ENCODE measurements at regions not wholly inside any gene's neighbourhood (a gene's known extent, or its start where the extent isn't known, plus 50 kb on each side); places are given as distances from the start of the nearest gene placed in this dataset.

GRCh38 chr1:118338936-118339335, 153.9 kb upstream of the SPAG17 start:
- Histone ChIP-seq H3K27ac (ENCODE audit: insufficient read depth in 1 of 2, low read depth in 1 of 2, low read length in 2 of 2, poor library complexity in 1 of 2, severe bottlenecking in 2 of 2) (no peak overlapping the region), H3K36me3 (ENCODE audit: control insufficient read depth in 4 of 4, insufficient read depth in 4 of 4, low read length in 3 of 4) (no peaks in the 10 kb centered on the region), H3K27me3 (replicated peaks in 2 of 5; ENCODE audit: control insufficient read depth in 4 of 5, insufficient read depth in 5 of 5, low read length in 4 of 5) (no peaks in the 10 kb centered on the region), H3K4me1 (ENCODE audit: control extremely low read depth in 1 of 4, control insufficient read depth in 4 of 4, insufficient read depth in 4 of 4, low read length in 3 of 4) (no peaks in the 10 kb centered on the region), H3K9me3 (ENCODE audit: control extremely low read depth in 1 of 5, control insufficient read depth in 4 of 5, insufficient read depth in 2 of 5, low read depth in 1 of 5, low read length in 4 of 5) (no peaks in the 10 kb centered on the region), H3K4me3 (ENCODE audit: control insufficient read depth in 1 of 7, extremely low read depth in 1 of 7, insufficient read depth in 4 of 7, low read depth in 2 of 7, low read length in 6 of 7) (no peak overlapping the region)
- POLR2A ChIA-PET: no interaction called here
- CTCF ChIA-PET: no interaction called here
- DNase-seq: no peak
- WGBS (ENCODE audit: insufficient coverage): 90% methylated on average over 3 of the region's 3 CpGs

GRCh38 chr1:118337346-118337745, 152.3 kb upstream of the SPAG17 start:
- Histone ChIP-seq H3K27me3 (replicated peaks in 2 of 5; ENCODE audit: control insufficient read depth in 4 of 5, insufficient read depth in 5 of 5, low read length in 4 of 5) (no peaks in the 10 kb centered on the region), H3K36me3 (ENCODE audit: control insufficient read depth in 4 of 4, insufficient read depth in 4 of 4, low read length in 3 of 4) (no peaks in the 10 kb centered on the region), H3K9me3 (ENCODE audit: control extremely low read depth in 1 of 5, control insufficient read depth in 4 of 5, insufficient read depth in 2 of 5, low read depth in 1 of 5, low read length in 4 of 5) (no peaks in the 10 kb centered on the region), H3K4me3 (ENCODE audit: control insufficient read depth in 1 of 7, extremely low read depth in 1 of 7, insufficient read depth in 4 of 7, low read depth in 2 of 7, low read length in 6 of 7) (no peak overlapping the region), H3K4me1 (ENCODE audit: control extremely low read depth in 1 of 4, control insufficient read depth in 4 of 4, insufficient read depth in 4 of 4, low read length in 3 of 4) (no peaks in the 10 kb centered on the region), H3K27ac (ENCODE audit: insufficient read depth in 1 of 2, low read depth in 1 of 2, low read length in 2 of 2, poor library complexity in 1 of 2, severe bottlenecking in 2 of 2) (no peak overlapping the region)
- CTCF ChIA-PET: no interaction called here
- POLR2A ChIA-PET: no interaction called here
- no peak for DNase-seq

GRCh38 chr1:118335331-118335732, 150.3 kb upstream of the SPAG17 start:
- Histone ChIP-seq H3K36me3 (ENCODE audit: control insufficient read depth in 4 of 4, insufficient read depth in 4 of 4, low read length in 3 of 4) (no peaks in the 10 kb centered on the region), H3K4me3 (ENCODE audit: control insufficient read depth in 1 of 7, extremely low read depth in 1 of 7, insufficient read depth in 4 of 7, low read depth in 2 of 7, low read length in 6 of 7) (no peak overlapping the region), H3K9me3 (ENCODE audit: control extremely low read depth in 1 of 5, control insufficient read depth in 4 of 5, insufficient read depth in 2 of 5, low read depth in 1 of 5, low read length in 4 of 5) (no peaks in the 10 kb centered on the region), H3K4me1 (ENCODE audit: control extremely low read depth in 1 of 4, control insufficient read depth in 4 of 4, insufficient read depth in 4 of 4, low read length in 3 of 4) (no peaks in the 10 kb centered on the region), H3K27me3 (replicated peaks in 2 of 5; ENCODE audit: control insufficient read depth in 4 of 5, insufficient read depth in 5 of 5, low read length in 4 of 5) (no peaks in the 10 kb centered on the region), H3K27ac (ENCODE audit: insufficient read depth in 1 of 2, low read depth in 1 of 2, low read length in 2 of 2, poor library complexity in 1 of 2, severe bottlenecking in 2 of 2) (no peak overlapping the region)
- WGBS (ENCODE audit: insufficient coverage): no CpG with 5 or more reads among the region's 2 CpGs
- peak in 1 of 3 donors; percentile 1 for DNase-seq
- ChIA-PET CTCF (no interaction called here), POLR2A (no interaction called here)

- ChIA-PET CTCF (no interaction called here), POLR2A (no interaction called here)
- no CpG with 5 or more reads among the region's 1 CpG for WGBS (ENCODE audit: insufficient coverage)
- no peaks in the 10 kb centered on the region for H3K9me3 ChIP-seq (ENCODE audit: control extremely low read depth in 1 of 5, control insufficient read depth in 4 of 5, insufficient read depth in 2 of 5, low read depth in 1 of 5, low read length in 4 of 5)
- no peaks in the 10 kb centered on the region for H3K36me3 ChIP-seq (ENCODE audit: control insufficient read depth in 4 of 4, insufficient read depth in 4 of 4, low read length in 3 of 4)
- H3K4me1 ChIP-seq (ENCODE audit: control extremely low read depth in 1 of 4, control insufficient read depth in 4 of 4, insufficient read depth in 4 of 4, low read length in 3 of 4): no peaks in the 10 kb centered on the region
- H3K27ac ChIP-seq (ENCODE audit: insufficient read depth in 1 of 2, low read depth in 1 of 2, low read length in 2 of 2, poor library complexity in 1 of 2, severe bottlenecking in 2 of 2): no peak overlapping the region
- no peaks in the 10 kb centered on the region for H3K27me3 ChIP-seq (replicated peaks in 2 of 5; ENCODE audit: control insufficient read depth in 4 of 5, insufficient read depth in 5 of 5, low read length in 4 of 5)
- no peak for DNase-seq
- H3K4me3 ChIP-seq (ENCODE audit: control insufficient read depth in 1 of 7, extremely low read depth in 1 of 7, insufficient read depth in 4 of 7, low read depth in 2 of 7, low read length in 6 of 7): no peak overlapping the region
These were observed 149.5 kb upstream of the SPAG17 start for GRCh38 chr1:118334506-118334905.

DNA sequence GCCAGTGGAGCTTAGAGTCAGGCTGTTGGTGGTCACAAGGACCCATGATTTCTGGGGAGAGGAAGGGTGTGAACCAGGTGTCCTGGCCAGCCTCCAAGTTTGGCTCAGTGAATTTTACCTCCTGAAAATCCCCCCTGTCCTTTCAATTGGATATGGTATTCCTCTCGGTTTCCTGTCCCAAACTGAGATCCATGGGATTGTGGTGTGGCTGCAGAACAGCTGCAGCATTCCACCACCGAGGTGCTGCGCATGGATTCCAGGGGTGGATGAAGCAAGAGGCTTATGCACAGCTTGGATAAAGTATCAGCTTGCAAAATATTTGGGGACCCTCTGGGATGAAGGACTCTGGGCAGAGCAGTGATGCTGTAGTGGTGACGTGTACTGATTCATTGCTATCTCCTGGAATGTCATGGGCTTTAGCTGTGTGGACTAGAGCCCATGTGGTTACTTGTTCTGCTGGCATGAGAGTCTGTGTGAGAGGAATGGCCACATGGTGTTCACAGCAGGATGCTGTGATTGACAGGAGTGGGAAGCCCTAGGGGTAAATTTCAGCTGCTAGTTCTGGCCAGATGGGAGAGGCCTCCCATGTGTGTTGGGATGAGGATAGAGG, 148.7 kb upstream of the SPAG17 start:
- H3K27ac ChIP-seq (ENCODE audit: insufficient read depth in 1 of 2, low read depth in 1 of 2, low read length in 2 of 2, poor library complexity in 1 of 2, severe bottlenecking in 2 of 2): no peak overlapping the region
- H3K36me3 ChIP-seq (ENCODE audit: control insufficient read depth in 4 of 4, insufficient read depth in 4 of 4, low read length in 3 of 4): no peaks in the 10 kb centered on the region
- DNase-seq: no peak
- no peak overlapping the region for H3K4me3 ChIP-seq (ENCODE audit: control insufficient read depth in 1 of 7, extremely low read depth in 1 of 7, insufficient read depth in 4 of 7, low read depth in 2 of 7, low read length in 6 of 7)
- no peaks in the 10 kb centered on the region for H3K9me3 ChIP-seq (ENCODE audit: control extremely low read depth in 1 of 5, control insufficient read depth in 4 of 5, insufficient read depth in 2 of 5, low read depth in 1 of 5, low read length in 4 of 5)
- 95% methylated on average over 3 of the region's 4 CpGs for WGBS (ENCODE audit: insufficient coverage)
- H3K4me1 ChIP-seq (ENCODE audit: control extremely low read depth in 1 of 4, control insufficient read depth in 4 of 4, insufficient read depth in 4 of 4, low read length in 3 of 4): no peaks in the 10 kb centered on the region
- ChIA-PET CTCF (no interaction called here), POLR2A (no interaction called here)
- H3K27me3 ChIP-seq (replicated peaks in 2 of 5; ENCODE audit: control insufficient read depth in 4 of 5, insufficient read depth in 5 of 5, low read length in 4 of 5): no peaks in the 10 kb centered on the region

- ChIA-PET POLR2A (no interaction called here), CTCF (no interaction called here)
- WGBS (ENCODE audit: insufficient coverage): 90% methylated on average over 2 of the region's 6 CpGs
- Histone ChIP-seq H3K9me3 (ENCODE audit: control extremely low read depth in 1 of 5, control insufficient read depth in 4 of 5, insufficient read depth in 2 of 5, low read depth in 1 of 5, low read length in 4 of 5) (no peaks in the 10 kb centered on the region), H3K4me1 (ENCODE audit: control extremely low read depth in 1 of 4, control insufficient read depth in 4 of 4, insufficient read depth in 4 of 4, low read length in 3 of 4) (no peaks in the 10 kb centered on the region), H3K4me3 (ENCODE audit: control insufficient read depth in 1 of 7, extremely low read depth in 1 of 7, insufficient read depth in 4 of 7, low read depth in 2 of 7, low read length in 6 of 7) (no peak overlapping the region), H3K27me3 (replicated peaks in 2 of 5; ENCODE audit: control insufficient read depth in 4 of 5, insufficient read depth in 5 of 5, low read length in 4 of 5) (peaks cover 0 to 2% (median 0%) of the 10 kb centered on the region in 5 experiments), H3K27ac (ENCODE audit: insufficient read depth in 1 of 2, low read depth in 1 of 2, low read length in 2 of 2, poor library complexity in 1 of 2, severe bottlenecking in 2 of 2) (no peak overlapping the region), H3K36me3 (ENCODE audit: control insufficient read depth in 4 of 4, insufficient read depth in 4 of 4, low read length in 3 of 4) (no peaks in the 10 kb centered on the region)
- no peak for DNase-seq
These were observed 142.1 kb upstream of the SPAG17 start for GRCh38 chr1:118326960-118327629.

- POLR2A ChIA-PET: no interaction called here
These were observed 140.7 kb upstream of the SPAG17 start for GRCh38 chr1:118325550-118326225.

More at GRCh38 chr1:118325550-118326225, 140.7 kb upstream of the SPAG17 start:
- Histone ChIP-seq H3K36me3 (ENCODE audit: control insufficient read depth in 4 of 4, insufficient read depth in 4 of 4, low read length in 3 of 4) (no peaks in the 10 kb centered on the region), H3K9me3 (ENCODE audit: control extremely low read depth in 1 of 5, control insufficient read depth in 4 of 5, insufficient read depth in 2 of 5, low read depth in 1 of 5, low read length in 4 of 5) (no peaks in the 10 kb centered on the region), H3K4me1 (ENCODE audit: control extremely low read depth in 1 of 4, control insufficient read depth in 4 of 4, insufficient read depth in 4 of 4, low read length in 3 of 4) (no peaks in the 10 kb centered on the region), H3K27me3 (replicated peaks in 2 of 5; ENCODE audit: control insufficient read depth in 4 of 5, insufficient read depth in 5 of 5, low read length in 4 of 5) (peaks cover 0 to 2% (median 0%) of the 10 kb centered on the region in 5 experiments), H3K4me3 (ENCODE audit: control insufficient read depth in 1 of 7, extremely low read depth in 1 of 7, insufficient read depth in 4 of 7, low read depth in 2 of 7, low read length in 6 of 7) (no peak overlapping the region), H3K27ac (ENCODE audit: insufficient read depth in 1 of 2, low read depth in 1 of 2, low read length in 2 of 2, poor library complexity in 1 of 2, severe bottlenecking in 2 of 2) (no peak overlapping the region)
- DNase-seq: no peak
- CTCF ChIA-PET: no interaction called here

Measured in common myeloid progenitor, CD34-positive (primary cell).